HepG2 (cell line): ENCODE measurements at regions not wholly inside any gene's neighbourhood (a gene's known extent, or its start where the extent isn't known, plus 50 kb on each side); places are given as distances from the start of the nearest gene placed in this dataset.

ENCODE experiments used
- ARNTL ChIP-seq: sonication (generic); formaldehyde crosslinking; IDR thresholded peaks from 2 replicates; pipeline ENCODE4 v1.4.0; 2020; ENCODE audit warnings: mild to moderate bottlenecking, missing genetic modification reagents
- CCAR2 ChIP-seq: fragments of 200-400 bp; formaldehyde crosslinking; optimal IDR thresholded peaks from 2 replicates; pipeline ENCODE3; 2018; ENCODE audit warnings: low read depth, mild to moderate bottlenecking, low read length, moderate library complexity
- IKZF1 ChIP-seq: fragments of 450-650 bp; IDR thresholded peaks from 2 replicates; pipeline ENCODE4 v1.7.1; 2016
- IRF9 ChIP-seq: sonication (generic); formaldehyde crosslinking; IDR thresholded peaks from 2 replicates; pipeline ENCODE4 v1.8.0; 2022; ENCODE audit warnings: missing genetic modification reagents, mild to moderate bottlenecking, borderline replicate concordance
- KAT2B ChIP-seq: fragments of 150-350 bp; IDR thresholded peaks from 2 replicates; pipeline ENCODE4 v1.6.1; 2014; ENCODE audit warnings: low read depth, low read length, borderline replicate concordance
- MAFF ChIP-seq: IDR thresholded peaks from 2 replicates; pipeline ENCODE4 v1.6.1; 2011; ENCODE audit warnings: low read depth, low read length, improper control_type of control experiment
- PATZ1 ChIP-seq: sonication (generic); formaldehyde crosslinking; IDR thresholded peaks from 2 replicates; pipeline ENCODE4 v1.4.0; 2020; ENCODE audit warnings: missing genetic modification reagents
- PAX8 ChIP-seq: sonication (generic); formaldehyde crosslinking; IDR thresholded peaks from 2 replicates; pipeline ENCODE4 v1.8.0; 2022; ENCODE audit warnings: mild to moderate bottlenecking, missing genetic modification reagents, borderline replicate concordance
- SALL1 ChIP-seq: sonication (generic); formaldehyde crosslinking; IDR thresholded peaks from 2 replicates; pipeline ENCODE4 v1.8.0; 2022; ENCODE audit warnings: mild to moderate bottlenecking, missing genetic modification reagents
- SALL2 ChIP-seq: sonication (generic); formaldehyde crosslinking; IDR thresholded peaks from 2 replicates; pipeline ENCODE4 v1.8.1; 2023; ENCODE audit warnings: mild to moderate bottlenecking, missing genetic modification reagents, inconsistent platforms
- ZBED4 ChIP-seq: sonication (generic); formaldehyde crosslinking; IDR thresholded peaks from 2 replicates; pipeline ENCODE4 v1.4.0; 2020; ENCODE audit warnings: missing genetic modification reagents, borderline replicate concordance
- ZNF292 ChIP-seq: sonication (generic); formaldehyde crosslinking; IDR thresholded peaks from 2 replicates; pipeline ENCODE4 v1.8.1; 2022; ENCODE audit warnings: mild to moderate bottlenecking, low read depth, missing genetic modification reagents, borderline replicate concordance
- ZNF362 ChIP-seq: sonication (generic); formaldehyde crosslinking; IDR thresholded peaks from 2 replicates; pipeline ENCODE4 v1.4.0; 2020; ENCODE audit warnings: missing genetic modification reagents, mild to moderate bottlenecking, borderline replicate concordance
- ZNF383 ChIP-seq: sonication (generic); formaldehyde crosslinking; IDR thresholded peaks from 2 replicates; pipeline ENCODE4 v1.4.0; 2020; ENCODE audit warnings: missing genetic modification reagents, mild to moderate bottlenecking, borderline replicate concordance
- ZNF513 ChIP-seq: sonication (generic); formaldehyde crosslinking; conservative IDR thresholded peaks from 2 replicates; pipeline ENCODE4 v1.5.0; 2020; ENCODE audit warnings: missing genetic modification reagents
- ZNF557 ChIP-seq: sonication (generic); formaldehyde crosslinking; IDR thresholded peaks from 2 replicates; pipeline ENCODE4 v1.4.0; 2020; ENCODE audit warnings: missing genetic modification reagents
- ZNF784 ChIP-seq: sonication (generic); formaldehyde crosslinking; IDR thresholded peaks from 2 replicates; pipeline ENCODE4 v1.5.1; 2020; ENCODE audit warnings: missing genetic modification reagents, mild to moderate bottlenecking, borderline replicate concordance
- ZNF841 ChIP-seq: sonication (generic); formaldehyde crosslinking; IDR thresholded peaks from 2 replicates; pipeline ENCODE4 v1.8.1; 2023; ENCODE audit warnings: missing genetic modification reagents, borderline replicate concordance

- no peak for TF ChIP-seq MAFF
- TF ChIP-seq CCAR2 = no peak
- no peak for TF ChIP-seq ZNF557 (CRISPR knock-in tag)
- no peak for TF ChIP-seq KAT2B
- no peak for TF ChIP-seq ZNF383 (CRISPR knock-in tag)
- TF ChIP-seq SALL2 = no peak
- TF ChIP-seq ZNF513 (CRISPR knock-in tag) = no peak
- TF ChIP-seq ZBED4 (CRISPR knock-in tag) = no peak
- no peak for TF ChIP-seq ZNF784 (CRISPR knock-in tag)
- no peak for TF ChIP-seq IRF9 (CRISPR knock-in tag)
- no peak for TF ChIP-seq ZNF292
- no peak for TF ChIP-seq ZNF362
- TF ChIP-seq SALL1 (CRISPR knock-in tag) = no peak
- TF ChIP-seq ZNF841 = no peak
- no peak for TF ChIP-seq IKZF1
- no peak for TF ChIP-seq ARNTL (CRISPR knock-in tag)
- no peak for TF ChIP-seq PATZ1 (CRISPR knock-in tag)
- no peak for TF ChIP-seq PAX8
These were observed 376.4 kb downstream of the CHSY3 start (continued) for GRCh38 chr5:130280528-130281217.
